ENCODE measurements at regions not wholly inside any gene's neighbourhood (a gene's known extent, or its start where the extent isn't known, plus 50 kb on each side); places are given as distances from the start of the nearest gene placed in this dataset.

GRCh38 chr5:74538206-74538661 lies 102.3 kb downstream of the ENC1 start:
- Histone ChIP-seq H3K36me3 (ENCODE audit: control insufficient read depth in 2 of 2, extremely low read depth in 1 of 2, insufficient read depth in 1 of 2, low read length in 1 of 2) (no peaks in the 10 kb centered on the region), H3K27me3 (replicated peaks in 1 of 2; ENCODE audit: control insufficient read depth in 2 of 2, extremely low read depth in 1 of 2, insufficient read depth in 2 of 2, low read length in 1 of 2) (peaks cover 0 to 8% of the 10 kb centered on the region in 2 experiments), H3K4me3 (ENCODE audit: control insufficient read depth in 1 of 2, extremely low read depth in 1 of 2, low read length in 1 of 2) (no peak overlapping the region), H3K27ac (ENCODE audit: low read length) (no peak overlapping the region), H3K9me3 (peaks cover 5% of the 10 kb centered on the region), H3K4me1 (ENCODE audit: control insufficient read depth in 1 of 2, extremely low read depth in 1 of 2, insufficient read depth in 2 of 2, low read length in 2 of 2) (no peaks in the 10 kb centered on the region)
- peak in 1 of 35 experiments; percentile 8 for DNase-seq
- Mint-ChIP-seq H3K27me3 (peaks cover 0 to 7% of the 10 kb centered on the region in 2 donors), H3K9me3 (peaks cover 0 to 14% (median 10%) of the 10 kb centered on the region in 3 donors), H3K36me3 (no peaks in the 10 kb centered on the region), H3K27ac (no peak overlapping the region), H3K4me1 (no peaks in the 10 kb centered on the region), H3K4me3 (no peak overlapping the region)
- ChIA-PET POLR2A (no interaction called here), CTCF (no interaction called here)
- no peak for ATAC-seq (replicated peaks in 1 of 4)
- 80% methylated on average over 2 of the region's 3 CpGs for WGBS (ENCODE audit: insufficient coverage)

- no peak overlapping the region for H3K4me3 ChIP-seq (ENCODE audit: control insufficient read depth in 1 of 2, extremely low read depth in 1 of 2, low read length in 1 of 2)
- H3K27ac ChIP-seq (ENCODE audit: low read length): no peak overlapping the region
- H3K27me3 Mint-ChIP-seq: peaks cover 0 to 4% of the 10 kb centered on the region in 2 donors
- DNase-seq (no peak), ATAC-seq (replicated peaks in 1 of 4) (no peak)
- peaks cover 5% of the 10 kb centered on the region for H3K9me3 ChIP-seq
- no peaks in the 10 kb centered on the region for H3K4me1 Mint-ChIP-seq
- POLR2A ChIA-PET: no interaction called here
- no peak overlapping the region for H3K4me3 Mint-ChIP-seq
- no CpG with 5 or more reads among the region's 1 CpG for WGBS (ENCODE audit: insufficient coverage)
- no peaks in the 10 kb centered on the region for H3K36me3 ChIP-seq (ENCODE audit: control insufficient read depth in 2 of 2, extremely low read depth in 1 of 2, insufficient read depth in 1 of 2, low read length in 1 of 2)
- no peaks in the 10 kb centered on the region for H3K36me3 Mint-ChIP-seq
- no peaks in the 10 kb centered on the region for H3K27me3 ChIP-seq (replicated peaks in 1 of 2; ENCODE audit: control insufficient read depth in 2 of 2, extremely low read depth in 1 of 2, insufficient read depth in 2 of 2, low read length in 1 of 2)
- CTCF ChIA-PET: no interaction called here
- H3K9me3 Mint-ChIP-seq: peaks cover 0 to 25% (median 12%) of the 10 kb centered on the region in 3 donors
- H3K4me1 ChIP-seq (ENCODE audit: control insufficient read depth in 1 of 2, extremely low read depth in 1 of 2, insufficient read depth in 2 of 2, low read length in 2 of 2): no peaks in the 10 kb centered on the region
- H3K27ac Mint-ChIP-seq: no peak overlapping the region
Observed at GRCh38 chr5:74536658-74537057, 103.9 kb downstream of the ENC1 start.

GRCh38 chr5:74535926-74536325 lies 104.6 kb downstream of the ENC1 start:
- CTCF ChIA-PET: no interaction called here
- H3K27me3 ChIP-seq (replicated peaks in 1 of 2; ENCODE audit: control insufficient read depth in 2 of 2, extremely low read depth in 1 of 2, insufficient read depth in 2 of 2, low read length in 1 of 2): no peaks in the 10 kb centered on the region
- H3K27ac Mint-ChIP-seq: no peak overlapping the region
- peaks cover 5% of the 10 kb centered on the region for H3K9me3 ChIP-seq
- POLR2A ChIA-PET: no interaction called here
- no peaks in the 10 kb centered on the region for H3K4me1 ChIP-seq (ENCODE audit: control insufficient read depth in 1 of 2, extremely low read depth in 1 of 2, insufficient read depth in 2 of 2, low read length in 2 of 2)
- DNase-seq (no peak), ATAC-seq (replicated peaks in 1 of 4) (no peak)
- H3K4me3 ChIP-seq (ENCODE audit: control insufficient read depth in 1 of 2, extremely low read depth in 1 of 2, low read length in 1 of 2): no peak overlapping the region
- no peaks in the 10 kb centered on the region for H3K36me3 Mint-ChIP-seq
- WGBS (ENCODE audit: insufficient coverage): no CpG with 5 or more reads among the region's 2 CpGs
- peaks cover 0 to 25% (median 12%) of the 10 kb centered on the region in 3 donors for H3K9me3 Mint-ChIP-seq
- no peak overlapping the region for H3K27ac ChIP-seq (ENCODE audit: low read length)
- H3K4me3 Mint-ChIP-seq: no peak overlapping the region
- H3K27me3 Mint-ChIP-seq: peaks cover 0 to 4% of the 10 kb centered on the region in 2 donors
- no peaks in the 10 kb centered on the region for H3K4me1 Mint-ChIP-seq
- no peaks in the 10 kb centered on the region for H3K36me3 ChIP-seq (ENCODE audit: control insufficient read depth in 2 of 2, extremely low read depth in 1 of 2, insufficient read depth in 1 of 2, low read length in 1 of 2)

GRCh38 chr5:74534397-74535129 lies 106.0 kb downstream of the ENC1 start:
- no peaks in the 10 kb centered on the region for H3K4me1 ChIP-seq (ENCODE audit: control insufficient read depth in 1 of 2, extremely low read depth in 1 of 2, insufficient read depth in 2 of 2, low read length in 2 of 2)

GRCh38 chr5:74530326-74531050 lies 110.0 kb downstream of the ENC1 start:
- peaks cover 0 to 3% of the 10 kb centered on the region in 2 donors for H3K27me3 Mint-ChIP-seq
- no peak overlapping the region for H3K27ac Mint-ChIP-seq
- H3K36me3 Mint-ChIP-seq: no peaks in the 10 kb centered on the region
- WGBS (ENCODE audit: insufficient coverage): no CpG with 5 or more reads among the region's 4 CpGs
- Histone ChIP-seq H3K4me1 (ENCODE audit: control insufficient read depth in 1 of 2, extremely low read depth in 1 of 2, insufficient read depth in 2 of 2, low read length in 2 of 2) (no peaks in the 10 kb centered on the region), H3K27me3 (replicated peaks in 1 of 2; ENCODE audit: control insufficient read depth in 2 of 2, extremely low read depth in 1 of 2, insufficient read depth in 2 of 2, low read length in 1 of 2) (no peaks in the 10 kb centered on the region), H3K27ac (ENCODE audit: low read length) (no peak overlapping the region), H3K36me3 (ENCODE audit: control insufficient read depth in 2 of 2, extremely low read depth in 1 of 2, insufficient read depth in 1 of 2, low read length in 1 of 2) (no peaks in the 10 kb centered on the region), H3K4me3 (ENCODE audit: control insufficient read depth in 1 of 2, extremely low read depth in 1 of 2, low read length in 1 of 2) (no peak overlapping the region), H3K9me3 (peaks cover 5% of the 10 kb centered on the region)
- ATAC-seq (replicated peaks in 1 of 4) (no peak), DNase-seq (no peak)
- CTCF ChIA-PET: interaction anchor here in 1 of 2 donors (0.6 kb wide), 1 partner anchor 111 kb away, joined by 3 read pairs; no protein-coding TSS in a partner anchor
- peaks cover 0 to 25% (median 11%) of the 10 kb centered on the region in 3 donors for H3K9me3 Mint-ChIP-seq
- POLR2A ChIA-PET: no interaction called here
- H3K4me3 Mint-ChIP-seq: no peak overlapping the region
- H3K4me1 Mint-ChIP-seq: no peaks in the 10 kb centered on the region

More at GRCh38 chr5:74534397-74535129, 106.0 kb downstream of the ENC1 start:
- DNase-seq (no peak), ATAC-seq (replicated peaks in 1 of 4) (no peak)
- Mint-ChIP-seq H3K36me3 (no peaks in the 10 kb centered on the region), H3K27ac (no peak overlapping the region), H3K27me3 (peaks cover 0 to 6% of the 10 kb centered on the region in 2 donors), H3K9me3 (peaks cover 0 to 25% (median 12%) of the 10 kb centered on the region in 3 donors), H3K4me1 (no peaks in the 10 kb centered on the region), H3K4me3 (no peak overlapping the region)
- no CpG with 5 or more reads among the region's 2 CpGs for WGBS (ENCODE audit: insufficient coverage)
- ChIA-PET CTCF (interaction anchor here in 1 of 2 donors (0.6 kb wide), 1 partner anchor 1689 kb away, joined by 4 read pairs; no protein-coding TSS in a partner anchor), POLR2A (no interaction called here)
- no peaks in the 10 kb centered on the region for H3K36me3 ChIP-seq (ENCODE audit: control insufficient read depth in 2 of 2, extremely low read depth in 1 of 2, insufficient read depth in 1 of 2, low read length in 1 of 2)
- H3K27ac ChIP-seq (ENCODE audit: low read length): no peak overlapping the region
- no peak overlapping the region for H3K4me3 ChIP-seq (ENCODE audit: control insufficient read depth in 1 of 2, extremely low read depth in 1 of 2, low read length in 1 of 2)
- peaks cover 5% of the 10 kb centered on the region for H3K9me3 ChIP-seq
- H3K27me3 ChIP-seq (replicated peaks in 1 of 2; ENCODE audit: control insufficient read depth in 2 of 2, extremely low read depth in 1 of 2, insufficient read depth in 2 of 2, low read length in 1 of 2): no peaks in the 10 kb centered on the region

- no peak overlapping the region for H3K4me3 ChIP-seq (ENCODE audit: control insufficient read depth in 1 of 2, extremely low read depth in 1 of 2, low read length in 1 of 2)
- no peaks in the 10 kb centered on the region for H3K4me1 Mint-ChIP-seq
- CTCF ChIA-PET: no interaction called here
- peaks cover 0 to 3% of the 10 kb centered on the region in 2 donors for H3K27me3 Mint-ChIP-seq
- H3K27ac Mint-ChIP-seq: no peak overlapping the region
- no peaks in the 10 kb centered on the region for H3K36me3 Mint-ChIP-seq
- H3K9me3 Mint-ChIP-seq: peaks cover 0 to 27% (median 9%) of the 10 kb centered on the region in 3 donors
- ATAC-seq (replicated peaks in 1 of 4): no peak
- DNase-seq: no peak
- H3K4me1 ChIP-seq (ENCODE audit: control insufficient read depth in 1 of 2, extremely low read depth in 1 of 2, insufficient read depth in 2 of 2, low read length in 2 of 2): no peaks in the 10 kb centered on the region
- no peak overlapping the region for H3K27ac ChIP-seq (ENCODE audit: low read length)
- H3K36me3 ChIP-seq (ENCODE audit: control insufficient read depth in 2 of 2, extremely low read depth in 1 of 2, insufficient read depth in 1 of 2, low read length in 1 of 2): no peaks in the 10 kb centered on the region
- peaks cover 0 to 2% of the 10 kb centered on the region in 2 experiments for H3K27me3 ChIP-seq (replicated peaks in 1 of 2; ENCODE audit: control insufficient read depth in 2 of 2, extremely low read depth in 1 of 2, insufficient read depth in 2 of 2, low read length in 1 of 2)
- H3K9me3 ChIP-seq: no peaks in the 10 kb centered on the region
- POLR2A ChIA-PET: no interaction called here
- WGBS (ENCODE audit: insufficient coverage): no CpG with 5 or more reads among the region's 7 CpGs
- H3K4me3 Mint-ChIP-seq: no peak overlapping the region
Observed at GRCh38 chr5:74529101-74529500, 111.4 kb downstream of the ENC1 start.

Measured in T-cell (primary cell).